ENCODE measurements at regions not wholly inside any gene's neighbourhood (a gene's known extent, or its start where the extent isn't known, plus 50 kb on each side); places are given as distances from the start of the nearest gene placed in this dataset.

GRCh38 chr1:70888722-70889121 is 158.9 kb downstream of the PTGER3 start:
- DNase-seq = no peak

GRCh38 chr1:70890408-70890807 is 157.2 kb downstream of the PTGER3 start:
- DNase-seq = no peak

GRCh38 chr1:70891051-70891843 is 156.4 kb downstream of the PTGER3 start:
- no peak for DNase-seq

GRCh38 chr1:70892140-70892539 is 155.5 kb downstream of the PTGER3 start:
- DNase-seq = no peak

DNA sequence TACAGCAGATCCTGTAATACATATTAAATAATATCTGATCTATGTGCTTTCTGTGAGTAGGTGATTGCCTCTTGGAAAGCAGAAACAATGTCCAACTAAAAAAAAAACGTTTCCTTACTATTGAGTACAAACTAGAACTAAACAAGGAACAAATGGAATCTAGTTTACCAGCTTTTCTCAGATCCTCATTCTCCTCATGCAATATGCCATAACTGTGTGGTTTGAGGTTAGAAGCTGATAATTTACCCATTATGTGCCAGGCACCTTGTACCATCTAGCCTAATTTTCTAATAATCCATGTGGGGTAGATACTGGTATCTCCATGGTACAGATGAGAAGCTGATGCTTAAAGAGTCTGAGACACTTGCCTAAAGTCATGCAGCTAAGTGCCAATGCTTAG is 154.7 kb downstream of the PTGER3 start:
- no peak for DNase-seq

DNA sequence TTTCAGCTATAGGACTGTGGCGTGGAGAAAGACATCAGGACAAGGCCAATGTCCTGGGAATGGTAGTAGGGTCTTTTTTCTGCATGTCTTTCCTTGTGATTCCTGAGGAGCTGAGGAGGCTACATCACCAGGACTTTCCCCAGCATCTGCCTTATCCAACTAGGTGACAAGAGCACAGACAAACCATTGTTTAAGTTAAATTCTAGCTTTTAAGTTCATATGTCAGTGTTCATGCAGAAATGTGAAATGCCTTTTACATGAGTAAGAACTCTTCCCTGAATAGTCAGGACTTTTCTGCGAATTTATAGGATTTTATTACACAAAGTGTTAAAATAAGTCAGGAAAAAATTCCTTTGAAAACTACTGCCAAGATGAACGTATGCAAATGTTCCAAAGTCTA is 154.2 kb downstream of the PTGER3 start:
- no peak for DNase-seq

DNA sequence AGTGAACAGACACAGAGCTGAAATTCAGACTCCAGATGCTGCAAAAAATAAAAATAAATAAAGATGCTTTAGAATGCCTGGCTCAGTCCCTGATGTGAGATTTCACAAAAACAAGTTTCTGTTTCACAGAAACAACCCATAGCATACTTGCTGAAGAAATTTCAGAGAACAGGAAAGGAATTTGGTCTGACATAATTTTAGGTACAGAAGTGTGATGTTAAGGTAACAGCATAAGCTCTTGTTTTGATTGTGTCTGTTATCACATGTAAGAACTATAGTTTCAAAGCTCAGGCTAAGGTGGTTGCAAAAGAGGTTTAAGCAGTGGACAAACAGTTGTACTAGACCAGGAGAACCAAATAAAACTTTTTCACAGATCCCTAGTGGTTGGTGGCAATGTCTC is 152.1 kb downstream of the PTGER3 start:
- DNase-seq = no peak

DNA sequence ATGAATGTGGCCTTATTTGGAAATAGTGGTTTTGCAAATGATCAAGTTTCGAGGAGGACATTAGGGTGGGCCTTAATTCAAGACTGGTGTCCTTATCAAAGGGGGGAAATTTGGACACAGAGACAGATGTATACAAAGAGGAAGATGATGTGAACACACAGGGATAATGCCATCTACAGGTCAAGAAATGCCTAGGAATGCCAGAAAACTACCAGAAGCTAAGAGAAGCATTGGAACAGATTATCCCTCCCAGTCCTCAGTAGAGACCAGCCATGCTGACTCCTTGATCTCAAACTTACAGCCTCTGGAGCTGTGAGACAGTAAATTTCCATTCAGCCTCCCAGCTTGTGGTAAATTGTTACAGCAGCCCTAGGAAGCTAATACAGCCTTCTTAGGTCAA is 151.4 kb downstream of the PTGER3 start:
- no peak for DNase-seq

- no peak for DNase-seq
These were observed 150.3 kb downstream of the PTGER3 start for GRCh38 chr1:70897273-70897672.

DNA sequence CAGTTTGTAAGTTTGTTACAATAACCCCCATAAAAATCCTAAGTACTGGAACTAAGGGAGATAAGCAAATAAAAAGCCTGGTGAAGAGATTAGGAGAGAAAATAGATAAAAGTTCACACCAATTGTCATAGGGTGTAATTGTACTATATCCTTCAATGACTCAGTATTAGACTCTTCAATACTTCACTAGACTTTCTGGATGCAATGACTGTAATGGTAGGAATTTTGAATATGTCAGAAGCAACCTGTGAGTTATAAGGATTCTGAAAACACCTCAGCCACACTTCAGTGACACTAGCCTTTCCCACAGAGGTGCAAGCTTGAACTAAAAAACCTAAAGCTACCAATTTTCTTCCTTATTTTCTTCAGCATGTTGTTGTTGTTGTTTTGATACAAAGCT is 147.9 kb downstream of the PTGER3 start:
- DNase-seq = no peak

- no peak for DNase-seq
These were observed 145.4 kb downstream of the PTGER3 start for GRCh38 chr1:70902211-70902610.

- no peak for DNase-seq
These were observed 140.8 kb downstream of the PTGER3 start for GRCh38 chr1:70906800-70907199.

GRCh38 chr1:70907563-70908310 is 139.9 kb downstream of the PTGER3 start:
- DNase-seq = no peak

DNA sequence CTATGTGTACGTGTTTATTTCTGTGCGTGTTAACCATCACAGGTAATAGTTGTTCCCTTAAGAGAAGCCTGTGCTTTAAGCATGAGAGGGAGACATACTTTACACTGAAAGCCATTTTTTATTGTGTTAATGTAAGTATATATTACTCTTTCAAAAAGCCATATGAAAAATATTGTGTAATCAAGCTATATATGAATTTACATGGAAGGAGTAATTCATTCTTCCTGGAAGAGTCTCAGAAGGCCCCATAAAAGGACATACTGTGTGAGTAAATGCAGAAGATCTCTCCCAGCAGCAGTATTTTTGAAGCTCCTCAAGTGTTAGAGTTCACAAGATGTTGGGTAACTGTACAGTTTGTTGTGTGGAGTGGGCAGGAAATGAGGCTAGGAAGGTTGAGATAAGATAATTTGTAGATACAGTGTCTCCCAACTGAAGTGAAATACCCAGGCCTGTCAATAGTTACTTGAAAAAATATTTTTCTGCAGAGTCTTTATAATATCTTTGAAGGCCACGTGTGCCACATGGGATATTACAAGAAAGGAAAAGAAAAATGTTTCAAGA is 138.3 kb downstream of the PTGER3 start:
- DNase-seq = no peak

GRCh38 chr1:70910013-70910412 is 137.6 kb downstream of the PTGER3 start:
- DNase-seq = no peak

DNA sequence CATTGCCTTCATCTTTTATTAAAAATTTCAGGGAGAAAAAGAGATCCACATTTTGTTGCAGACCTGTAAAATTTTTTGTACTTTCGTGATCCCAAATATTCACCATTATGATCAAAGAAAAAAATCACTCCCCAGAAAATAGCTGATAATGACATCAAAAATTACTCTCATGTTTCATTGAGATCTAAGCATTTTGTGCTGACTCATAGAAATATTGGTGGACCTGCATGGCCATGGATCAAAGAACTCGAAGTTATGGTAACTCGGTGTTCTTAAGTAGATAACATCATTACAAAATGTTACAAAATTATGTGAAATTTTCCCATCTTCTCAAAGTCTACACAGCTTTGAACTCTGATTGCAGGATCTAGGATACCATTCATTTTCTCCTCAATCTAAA is 135.8 kb downstream of the PTGER3 start:
- no peak for DNase-seq

DNA sequence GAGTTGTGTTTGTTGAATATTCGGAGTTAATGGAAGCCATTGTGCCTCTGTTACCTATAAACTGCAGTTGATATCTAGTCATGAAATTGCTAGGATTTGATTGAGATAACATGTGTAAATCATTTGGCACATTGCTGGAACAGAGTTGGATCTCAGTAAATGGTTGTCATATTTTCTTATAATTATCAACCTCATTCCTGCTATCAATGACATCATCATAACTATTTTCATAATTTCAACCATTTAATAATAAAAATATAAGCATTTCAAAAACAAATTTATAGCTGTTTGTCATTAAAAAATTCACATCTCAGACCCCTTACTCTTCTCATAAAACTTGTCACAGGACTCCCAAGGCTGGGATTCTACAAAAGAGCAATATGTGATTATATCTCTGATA is 133.4 kb downstream of the PTGER3 start:
- DNase-seq = no peak

GRCh38 chr1:70915258-70916033 is 132.2 kb downstream of the PTGER3 start:
- no peak for DNase-seq

GRCh38 chr1:70916034-70916427 is 131.6 kb downstream of the PTGER3 start:
- no peak for DNase-seq

DNA sequence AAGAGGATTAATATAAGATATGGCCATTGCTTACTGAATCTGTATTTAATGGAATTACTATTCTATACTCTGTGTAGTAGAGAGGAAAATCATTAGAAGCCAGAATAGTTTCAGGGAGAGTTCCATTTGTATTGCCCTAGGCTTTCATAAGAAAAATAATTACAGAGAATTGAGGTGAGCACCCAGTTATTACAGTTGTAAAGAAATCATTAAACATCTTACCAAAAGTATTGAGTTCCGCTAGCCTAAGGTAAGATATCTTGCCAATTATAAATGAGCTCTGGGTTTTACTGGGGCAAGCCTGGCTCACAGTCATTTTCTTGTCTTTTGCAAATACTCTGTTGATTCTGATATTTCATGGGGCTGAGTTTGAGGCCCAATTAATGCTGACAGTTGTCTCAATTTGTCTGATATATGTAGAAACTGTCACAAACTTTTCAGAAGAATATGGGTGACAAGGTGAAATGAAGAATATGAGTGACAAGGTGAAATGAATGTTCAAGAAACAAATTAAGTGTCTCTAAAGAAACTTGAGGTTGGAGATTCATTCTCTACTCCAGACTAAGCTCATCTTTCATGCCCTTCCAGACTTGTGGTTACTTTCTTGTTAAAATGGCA is 127.8 kb downstream of the PTGER3 start:
- no peak for DNase-seq
